SU-DHL-6 (cell line): ENCODE measurements at regions not wholly inside any gene's neighbourhood (a gene's known extent, or its start where the extent isn't known, plus 50 kb on each side); places are given as distances from the start of the nearest gene placed in this dataset.

Source experiments
- CTCF ChIP-seq: fragments of 200-600 bp; sonication (generic); IDR thresholded peaks from one replicate; pipeline ENCODE4 v1.5.1; 2017; ENCODE audit warnings: antibody characterized with exemption, mild to moderate bottlenecking, low read length, moderate library complexity; ENCODE audit not compliant: insufficient read depth, poor library complexity, severe bottlenecking
- EZH2phosphoT487 ChIP-seq: fragments of 200-600 bp; sonication (generic), shearing (Covaris generic); conservative IDR thresholded peaks from 2 replicates; pipeline ENCODE4 v1.6.1; 2018; ENCODE audit warnings: mild to moderate bottlenecking, antibody characterized with exemption, low read length, moderate library complexity, mixed read lengths

- no peak for TF ChIP-seq CTCF
- TF ChIP-seq EZH2phosphoT487, result no peak
These were observed 908.5 kb downstream of the DSC3 start for GRCh38 chr18:30134020-30134419.
